ENCODE measurements at regions not wholly inside any gene's neighbourhood (a gene's known extent, or its start where the extent isn't known, plus 50 kb on each side); places are given as distances from the start of the nearest gene placed in this dataset.

DNA sequence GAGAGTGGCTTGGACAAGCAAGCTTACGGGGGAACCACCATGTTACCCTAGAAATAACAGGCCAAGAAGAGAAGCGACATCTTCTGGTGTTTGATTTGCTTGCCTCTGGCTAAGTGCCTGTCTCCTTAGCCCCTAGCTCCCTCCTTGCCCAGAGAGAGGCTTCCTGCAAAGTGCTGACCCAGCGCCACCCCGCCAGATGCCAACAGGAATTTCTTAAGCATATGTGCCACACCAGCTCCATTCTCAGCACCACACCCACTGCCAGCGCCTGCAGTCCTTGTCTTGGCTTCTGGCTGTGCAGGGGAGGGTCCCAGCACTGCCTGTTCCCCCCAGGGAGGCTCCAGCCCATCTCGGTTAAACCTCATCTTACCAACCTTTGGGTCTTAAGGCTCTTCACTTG lies 74.2 kb upstream of the NCOR2 start:
- no peak for TF ChIP-seq SIN3A (IDR thresholded peaks at IDR 0.05; ENCODE audit: borderline replicate concordance, insufficient read depth, low read depth, low read length)
- no peak for TF ChIP-seq POLR2AphosphoS5 (IDR thresholded peaks at IDR 0.05; ENCODE audit: low read depth, low read length)
- TF ChIP-seq TCF7L2 (IDR thresholded peaks at IDR 0.05; ENCODE audit: low read depth, low read length), result no peak
- TF ChIP-seq, protein P1, sequence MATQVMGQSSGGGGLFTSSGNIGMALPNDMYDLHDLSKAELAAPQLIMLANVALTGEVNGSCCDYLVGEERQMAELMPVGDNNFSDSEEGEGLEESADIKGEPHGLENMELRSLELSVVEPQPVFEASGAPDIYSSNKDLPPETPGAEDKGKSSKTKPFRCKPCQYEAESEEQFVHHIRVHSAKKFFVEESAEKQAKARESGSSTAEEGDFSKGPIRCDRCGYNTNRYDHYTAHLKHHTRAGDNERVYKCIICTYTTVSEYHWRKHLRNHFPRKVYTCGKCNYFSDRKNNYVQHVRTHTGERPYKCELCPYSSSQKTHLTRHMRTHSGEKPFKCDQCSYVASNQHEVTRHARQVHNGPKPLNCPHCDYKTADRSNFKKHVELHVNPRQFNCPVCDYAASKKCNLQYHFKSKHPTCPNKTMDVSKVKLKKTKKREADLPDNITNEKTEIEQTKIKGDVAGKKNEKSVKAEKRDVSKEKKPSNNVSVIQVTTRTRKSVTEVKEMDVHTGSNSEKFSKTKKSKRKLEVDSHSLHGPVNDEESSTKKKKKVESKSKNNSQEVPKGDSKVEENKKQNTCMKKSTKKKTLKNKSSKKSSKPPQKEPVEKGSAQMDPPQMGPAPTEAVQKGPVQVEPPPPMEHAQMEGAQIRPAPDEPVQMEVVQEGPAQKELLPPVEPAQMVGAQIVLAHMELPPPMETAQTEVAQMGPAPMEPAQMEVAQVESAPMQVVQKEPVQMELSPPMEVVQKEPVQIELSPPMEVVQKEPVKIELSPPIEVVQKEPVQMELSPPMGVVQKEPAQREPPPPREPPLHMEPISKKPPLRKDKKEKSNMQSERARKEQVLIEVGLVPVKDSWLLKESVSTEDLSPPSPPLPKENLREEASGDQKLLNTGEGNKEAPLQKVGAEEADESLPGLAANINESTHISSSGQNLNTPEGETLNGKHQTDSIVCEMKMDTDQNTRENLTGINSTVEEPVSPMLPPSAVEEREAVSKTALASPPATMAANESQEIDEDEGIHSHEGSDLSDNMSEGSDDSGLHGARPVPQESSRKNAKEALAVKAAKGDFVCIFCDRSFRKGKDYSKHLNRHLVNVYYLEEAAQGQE (IDR thresholded peaks at IDR 0.05; ENCODE audit: insufficient read depth in 1 of 2, low read depth in 2 of 2, low read length in 1 of 2), result no peak
- TF ChIP-seq, protein P2, sequence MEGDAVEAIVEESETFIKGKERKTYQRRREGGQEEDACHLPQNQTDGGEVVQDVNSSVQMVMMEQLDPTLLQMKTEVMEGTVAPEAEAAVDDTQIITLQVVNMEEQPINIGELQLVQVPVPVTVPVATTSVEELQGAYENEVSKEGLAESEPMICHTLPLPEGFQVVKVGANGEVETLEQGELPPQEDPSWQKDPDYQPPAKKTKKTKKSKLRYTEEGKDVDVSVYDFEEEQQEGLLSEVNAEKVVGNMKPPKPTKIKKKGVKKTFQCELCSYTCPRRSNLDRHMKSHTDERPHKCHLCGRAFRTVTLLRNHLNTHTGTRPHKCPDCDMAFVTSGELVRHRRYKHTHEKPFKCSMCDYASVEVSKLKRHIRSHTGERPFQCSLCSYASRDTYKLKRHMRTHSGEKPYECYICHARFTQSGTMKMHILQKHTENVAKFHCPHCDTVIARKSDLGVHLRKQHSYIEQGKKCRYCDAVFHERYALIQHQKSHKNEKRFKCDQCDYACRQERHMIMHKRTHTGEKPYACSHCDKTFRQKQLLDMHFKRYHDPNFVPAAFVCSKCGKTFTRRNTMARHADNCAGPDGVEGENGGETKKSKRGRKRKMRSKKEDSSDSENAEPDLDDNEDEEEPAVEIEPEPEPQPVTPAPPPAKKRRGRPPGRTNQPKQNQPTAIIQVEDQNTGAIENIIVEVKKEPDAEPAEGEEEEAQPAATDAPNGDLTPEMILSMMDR (IDR thresholded peaks at IDR 0.05), result no peak
- H3K36me3 ChIP-seq (ENCODE audit: control insufficient read depth, insufficient read depth, low read length), result no peaks in the 10 kb centered on the region
- ATAC-seq (no peak), DNase-seq (ENCODE audit: low read depth, low spot score) (no peak)
- H3K27ac ChIP-seq (ENCODE audit: low read length), result peak overlapping the region; percentile 23; the same call in 1 of the 2 replicates
- no peaks in the 10 kb centered on the region for H3K27me3 ChIP-seq (ENCODE audit: control insufficient read depth, insufficient read depth, low read length)
- H3K9me3 ChIP-seq (ENCODE audit: control insufficient read depth, insufficient read depth, low read depth, low read length), result no peaks in the 10 kb centered on the region
- no TSS peak for BruUV-seq (replicated peaks)
- in situ Hi-C loops (cut with HindIII; ENCODE audit: low pct_unique_long_range_greater_than_20kb, low sequenced_read_pairs), result no loop called here
- ChIA-PET POLR2A (no interaction called here), CTCF (no interaction called here)
- intact Hi-C loops (cut with micrococcal nuclease; ENCODE audit: unreplicated experiment), result no loop called here
- no peak overlapping the region for H3K4me3 ChIP-seq (ENCODE audit: low read depth in 2 of 2, low read length in 2 of 2)
- peaks cover 14% of the 10 kb centered on the region for H3K4me1 ChIP-seq (ENCODE audit: control insufficient read depth, insufficient read depth, low read length)

DNA sequence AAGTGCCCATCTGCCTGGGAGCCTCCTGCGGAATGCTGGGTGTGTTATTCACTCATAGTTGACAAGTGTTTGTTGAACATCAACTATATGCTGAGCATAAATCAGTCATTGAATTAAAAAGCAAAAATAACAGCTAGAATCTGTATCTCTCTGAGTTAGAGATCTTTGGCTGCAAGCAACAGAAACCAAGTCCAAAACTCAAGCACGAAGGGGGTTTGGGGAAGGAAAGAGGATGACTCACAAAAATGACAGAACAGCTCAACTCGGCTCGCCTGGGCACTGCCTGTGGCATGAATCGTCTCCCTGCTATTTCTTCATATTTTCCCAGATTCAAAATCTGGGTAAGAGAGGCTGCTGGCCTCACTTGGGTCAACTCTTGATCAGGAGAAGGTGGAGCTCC lies 72.6 kb upstream of the NCOR2 start:
- CTCF ChIA-PET, result no interaction called here
- H3K9me3 ChIP-seq (ENCODE audit: control insufficient read depth, insufficient read depth, low read depth, low read length), result no peaks in the 10 kb centered on the region
- in situ Hi-C loops (cut with HindIII; ENCODE audit: low pct_unique_long_range_greater_than_20kb, low sequenced_read_pairs) (no loop called here), intact Hi-C loops (cut with micrococcal nuclease; ENCODE audit: unreplicated experiment) (no loop called here)
- peak overlapping the region; percentile 4; the same call in 1 of the 2 replicates for H3K27ac ChIP-seq (ENCODE audit: low read length)
- BruUV-seq (replicated peaks), result no TSS peak
- POLR2A ChIA-PET, result no interaction called here
- ATAC-seq (no peak), DNase-seq (ENCODE audit: low read depth, low spot score) (no peak)
- no peaks in the 10 kb centered on the region for H3K36me3 ChIP-seq (ENCODE audit: control insufficient read depth, insufficient read depth, low read length)
- H3K4me3 ChIP-seq (ENCODE audit: low read depth in 2 of 2, low read length in 2 of 2), result no peak overlapping the region
- H3K27me3 ChIP-seq (ENCODE audit: control insufficient read depth, insufficient read depth, low read length), result no peaks in the 10 kb centered on the region
- TF ChIP-seq TCF7L2 (IDR thresholded peaks at IDR 0.05; ENCODE audit: low read depth, low read length) (no peak), POLR2AphosphoS5 (IDR thresholded peaks at IDR 0.05; ENCODE audit: low read depth, low read length) (no peak), SIN3A (IDR thresholded peaks at IDR 0.05; ENCODE audit: borderline replicate concordance, insufficient read depth, low read depth, low read length) (no peak)
- TF ChIP-seq, protein P1 (IDR thresholded peaks at IDR 0.05; ENCODE audit: insufficient read depth in 1 of 2, low read depth in 2 of 2, low read length in 1 of 2), result no peak
- TF ChIP-seq, protein P2 (IDR thresholded peaks at IDR 0.05), result no peak
- peaks cover 17% of the 10 kb centered on the region for H3K4me1 ChIP-seq (ENCODE audit: control insufficient read depth, insufficient read depth, low read length)

Data from Panc1 (cell line).